HepG2 (cell line): ENCODE measurements at regions not wholly inside any gene's neighbourhood (a gene's known extent, or its start where the extent isn't known, plus 50 kb on each side); places are given as distances from the start of the nearest gene placed in this dataset.

ENCODE experiments used
- ATAC-seq: fragments of 200-7000 bp; cut with Tn5 transposase; 3 replicates; pipeline ENCODE4 v1.9.1; 2020; ENCODE audit warnings: mild to moderate bottlenecking, moderate library complexity
- BruUV-seq: library from RNA; stranded (reverse); fragments of 400-500 nt; replicated peaks from 2 replicates; lab custom pipeline; 2021; lab: Mats Ljungman, UMichigan
- CTCF ChIA-PET: fragments of 300-600 bp; formaldehyde crosslinking; extraction: SDS; loops from one replicate; lab custom pipeline; 2021; ENCODE audit warnings: low total read pairs, inconsistent platforms, low intra/inter-chr PET ratio; lab: Yijun Ruan, JAX
- POLR2A ChIA-PET: fragments of 350-600 bp; sonication (Branson Sonifier 250); formaldehyde crosslinking; loops from one replicate; lab custom pipeline; 2020; ENCODE audit warnings: antibody characterized with exemption, inconsistent platforms; lab: Yijun Ruan, JAX
- DNase-seq: peaks from one replicate; pipeline ENCODE4 v3.0.0-alpha.2; 2015; ENCODE audit warnings: low spot score
- FAIRE-seq: peaks from 3 replicates; lab custom pipeline; 2011; peaks lifted over from hg19 to GRCh38; lab: Jason Lieb, UNC
- H2AFZ ChIP-seq: one replicate; pipeline ENCODE4 v1.6.1; 2011; ENCODE audit warnings: low read length, inconsistent platforms
- H3K27ac ChIP-seq: fragments of 300-600 bp; 3 replicates; pipeline ENCODE4 v1.8.0; 2011; ENCODE audit warnings: mixed run types, mild to moderate bottlenecking, mixed read lengths, low read length, inconsistent platforms; ENCODE audit not compliant: insufficient read depth; ENCODE audit errors: extremely low read length
- H3K27me3 ChIP-seq, 2 experiments: fragments of 200-600 bp in 1 of 2; 2 replicates in 1 of 2; 3 replicates in 1 of 2; pipeline versions ENCODE4 v1.6.0 to v1.8.0; 2011; ENCODE audit warnings: low read length in 2 of 2, mild to moderate bottlenecking in 2 of 2, moderate library complexity in 2 of 2, inconsistent platforms in 1 of 2; ENCODE audit not compliant: insufficient read depth in 2 of 2, control insufficient read depth in 1 of 2
- H3K36me3 ChIP-seq, 2 experiments: fragments of 200-600 bp in 1 of 2; replicated peaks in 1 of 2; 2 replicates in 1 of 2; 3 replicates in 1 of 2; pipeline versions ENCODE4 v1.5.1 to v1.8.0; 2011; ENCODE audit warnings: low read length in 2 of 2, inconsistent platforms in 1 of 2; ENCODE audit not compliant: insufficient read depth in 2 of 2, control insufficient read depth in 1 of 2
- H3K4me1 ChIP-seq: 2 replicates; pipeline ENCODE4 v1.5.1; 2012; ENCODE audit warnings: low read length, inconsistent platforms; ENCODE audit not compliant: insufficient read depth
- H3K4me2 ChIP-seq: 2 replicates; pipeline ENCODE4 v1.6.0; 2011; ENCODE audit warnings: low read depth, low read length, inconsistent platforms
- H3K4me3 ChIP-seq, 3 experiments: fragments of 200-600 bp in 1 of 3; sonication (generic), shearing (Covaris generic) in 1 of 3; replicated peaks in 1 of 3; 2 replicates each; pipeline ENCODE4 v1.5.1; 2011 to 2016; ENCODE audit warnings: low read length in 3 of 3, inconsistent platforms in 2 of 3, low read depth in 2 of 3, mild to moderate bottlenecking in 2 of 3, control low read depth in 1 of 3, mixed read lengths in 1 of 3; ENCODE audit not compliant: insufficient read depth in 1 of 3
- H3K79me2 ChIP-seq: one replicate; pipeline ENCODE4 v1.6.1; 2011; ENCODE audit warnings: low read length, inconsistent platforms; ENCODE audit not compliant: insufficient read depth
- H3K9ac ChIP-seq: 2 replicates; pipeline ENCODE4 v1.6.0; 2011; ENCODE audit warnings: mild to moderate bottlenecking, low read depth, low read length, inconsistent platforms; ENCODE audit not compliant: insufficient read depth
- H3K9me3 ChIP-seq: 2 replicates; pipeline ENCODE4 v1.5.1; 2012; ENCODE audit warnings: mild to moderate bottlenecking, low read length
- H4K20me1 ChIP-seq: 2 replicates; pipeline ENCODE4 v1.6.0; 2011; ENCODE audit warnings: inconsistent platforms, mild to moderate bottlenecking, low read length, moderate library complexity; ENCODE audit not compliant: insufficient read depth
- BCL6 ChIP-seq: IDR thresholded peaks from 2 replicates; pipeline ENCODE4 v1.6.1; 2016; ENCODE audit warnings: missing genetic modification reagents, missing compliant biosample characterization
- SRSF9 ChIP-seq: fragments of 200-400 bp; formaldehyde crosslinking; IDR thresholded peaks from 2 replicates; pipeline ENCODE4 v1.6.1; 2018; ENCODE audit warnings: borderline replicate concordance, mild to moderate bottlenecking, low read depth, low read length; ENCODE audit not compliant: insufficient read depth, poor library complexity, severe bottlenecking
- ZBTB8A ChIP-seq: sonication (generic); formaldehyde crosslinking; IDR thresholded peaks from 2 replicates; pipeline ENCODE4 v1.4.0; 2020; ENCODE audit warnings: mild to moderate bottlenecking, low read depth, missing genetic modification reagents, borderline replicate concordance
- ZHX1 ChIP-seq: sonication (generic); formaldehyde crosslinking; IDR thresholded peaks from 2 replicates; pipeline ENCODE4 v1.8.1; 2022; ENCODE audit warnings: low read depth, mild to moderate bottlenecking, missing genetic modification reagents
- ZNF251 ChIP-seq: sonication (generic); formaldehyde crosslinking; IDR thresholded peaks from 2 replicates; pipeline ENCODE4 v1.9.0; 2021; ENCODE audit warnings: mild to moderate bottlenecking, missing genetic modification reagents
- ZNF431 ChIP-seq: sonication (generic); formaldehyde crosslinking; IDR thresholded peaks from 2 replicates; pipeline ENCODE4 v1.9.0; 2022; ENCODE audit warnings: missing genetic modification reagents, low read depth, mild to moderate bottlenecking, borderline replicate concordance
- WGBS: methylation state at CpG from one replicate; pipeline ENCODE4 v1.1.6; 2017; ENCODE audit warnings: low lambda C conversion rate; 5-methylcytosine and 5-hydroxymethylcytosine counted together
- in situ Hi-C: cut with HindIII; loops from 2 replicates; pipeline ENCODE4 v1.10.0; 2017; ENCODE audit warnings: low pct_unique_long_range_greater_than_20kb; ENCODE audit not compliant: extremely low pct_ligation_motif_present
- intact Hi-C: fragments of 100-400 bp; cut with micrococcal nuclease; formaldehyde crosslinking; loops from one replicate; pipeline ENCODE4 v1.10.0; 2022; ENCODE audit not compliant: unreplicated experiment
- TF ChIP-seq, protein P1 (sequence below): IDR thresholded peaks from 2 replicates; pipeline ENCODE4 v1.4.0; 2020; ENCODE audit warnings: mild to moderate bottlenecking, missing genetic modification reagents

DNA sequence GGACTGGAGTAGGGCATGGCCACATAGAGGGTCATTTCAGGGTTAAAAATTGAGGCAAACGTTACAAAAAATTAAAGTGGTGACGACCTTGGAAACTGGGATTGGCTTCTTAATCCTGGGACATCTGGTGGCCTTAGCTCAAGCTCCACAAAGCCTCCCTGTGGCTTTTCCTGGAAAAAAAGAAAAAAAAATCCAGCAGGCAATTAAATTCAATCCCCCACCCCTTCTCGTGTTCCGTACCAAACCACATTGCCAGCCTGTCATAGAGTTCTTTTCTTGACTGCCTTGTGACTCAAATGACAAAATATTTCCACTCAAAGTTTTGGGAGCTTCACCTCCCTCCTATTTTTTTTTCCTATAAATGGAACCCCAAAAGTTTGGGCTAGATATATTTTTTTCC is 195.6 kb downstream of the HRH4 start:
- DNase-seq: no peak
- Histone ChIP-seq H3K9ac (no peak overlapping the region), H2AFZ (no peak overlapping the region), H3K27me3 (peaks cover 0 to 4% of the 10 kb centered on the region in 2 experiments; a peak in 1 of 5 replicates), H3K36me3 (no peaks in the 10 kb centered on the region), H4K20me1 (no peaks in the 10 kb centered on the region), H3K79me2 (no peaks in the 10 kb centered on the region), H3K4me1 (peaks cover 7% of the 10 kb centered on the region), H3K4me2 (no peak overlapping the region), H3K4me3 (no peak overlapping the region), H3K9me3 (no peaks in the 10 kb centered on the region), H3K27ac (no peak overlapping the region)
- ChIA-PET CTCF (no interaction called here), POLR2A (no interaction called here)
- no TSS peak for BruUV-seq
- ATAC-seq: no peak
- no peak for TF ChIP-seq ZNF431 (CRISPR knock-in tag)
- no peak for TF ChIP-seq ZBTB8A
- intact Hi-C loops (no loop called here), in situ Hi-C loops (no loop called here)
- WGBS: 15% methylated on average over 4 of the region's 4 CpGs
- no peak for FAIRE-seq

DNA sequence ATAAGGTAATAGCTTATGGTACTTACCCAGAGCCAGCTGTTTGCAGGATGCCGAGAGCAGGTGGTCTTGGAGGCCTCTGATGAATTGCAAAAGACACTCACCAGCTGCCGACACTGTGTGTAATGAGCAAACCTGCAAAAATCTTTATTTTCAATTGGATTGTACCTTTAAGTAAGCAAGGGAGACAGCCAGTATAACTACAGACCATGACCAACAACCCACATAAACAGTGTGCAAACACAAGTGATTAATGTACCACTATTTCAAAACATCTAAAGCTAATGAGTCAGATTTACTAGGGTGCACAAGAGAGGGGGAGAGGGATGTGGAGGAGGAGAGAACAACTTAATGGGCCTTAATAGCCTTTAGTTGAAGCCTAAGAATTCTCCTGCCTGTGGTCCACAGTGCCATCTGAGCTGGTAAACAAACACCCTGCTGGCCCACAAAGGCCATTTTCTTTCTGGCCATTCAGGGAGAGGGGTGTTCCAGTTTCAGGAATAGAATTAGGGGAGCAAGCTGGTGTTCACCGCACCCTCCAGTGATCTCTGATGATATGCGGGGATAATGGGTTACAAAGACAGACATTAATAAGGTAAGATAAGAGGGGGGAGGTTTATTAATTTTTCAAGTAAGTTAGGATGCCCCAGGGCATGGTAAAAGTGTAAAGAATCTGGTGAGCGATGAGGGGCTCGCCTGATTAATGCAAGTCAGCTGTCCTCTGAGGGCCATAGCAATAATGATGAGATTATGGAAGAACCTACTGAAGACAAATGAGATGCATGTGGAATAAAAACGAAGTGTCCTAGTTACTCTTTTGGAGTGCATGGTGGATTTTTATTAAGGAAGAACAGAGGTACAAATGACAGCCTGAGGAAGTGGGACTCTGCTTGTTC is 196.4 kb downstream of the HRH4 start:
- no peak overlapping the region for H3K9ac ChIP-seq
- WGBS: 18% methylated on average over 7 of the region's 7 CpGs
- H3K4me2 ChIP-seq: no peak overlapping the region
- peaks cover 7% of the 10 kb centered on the region for H3K4me1 ChIP-seq
- peaks cover 0 to 4% of the 10 kb centered on the region in 2 experiments; a peak in 2 of 5 replicates for H3K27me3 ChIP-seq
- POLR2A ChIA-PET: no interaction called here
- in situ Hi-C loops (no loop called here), intact Hi-C loops (no loop called here)
- no peak overlapping the region for H2AFZ ChIP-seq
- no peaks in the 10 kb centered on the region for H3K9me3 ChIP-seq
- DNase-seq (no peak), ATAC-seq (no peak), FAIRE-seq (no peak)
- no peaks in the 10 kb centered on the region for H4K20me1 ChIP-seq
- no peak overlapping the region for H3K27ac ChIP-seq
- H3K4me3 ChIP-seq: no peak overlapping the region
- CTCF ChIA-PET: no interaction called here
- BruUV-seq: no TSS peak
- no peaks in the 10 kb centered on the region for H3K36me3 ChIP-seq
- H3K79me2 ChIP-seq: no peaks in the 10 kb centered on the region
- TF ChIP-seq ZNF251: no peak
- no peak for TF ChIP-seq SRSF9
- TF ChIP-seq BCL6 (CRISPR knock-in tag): no peak
- TF ChIP-seq ZHX1: no peak
- TF ChIP-seq, protein P1, sequence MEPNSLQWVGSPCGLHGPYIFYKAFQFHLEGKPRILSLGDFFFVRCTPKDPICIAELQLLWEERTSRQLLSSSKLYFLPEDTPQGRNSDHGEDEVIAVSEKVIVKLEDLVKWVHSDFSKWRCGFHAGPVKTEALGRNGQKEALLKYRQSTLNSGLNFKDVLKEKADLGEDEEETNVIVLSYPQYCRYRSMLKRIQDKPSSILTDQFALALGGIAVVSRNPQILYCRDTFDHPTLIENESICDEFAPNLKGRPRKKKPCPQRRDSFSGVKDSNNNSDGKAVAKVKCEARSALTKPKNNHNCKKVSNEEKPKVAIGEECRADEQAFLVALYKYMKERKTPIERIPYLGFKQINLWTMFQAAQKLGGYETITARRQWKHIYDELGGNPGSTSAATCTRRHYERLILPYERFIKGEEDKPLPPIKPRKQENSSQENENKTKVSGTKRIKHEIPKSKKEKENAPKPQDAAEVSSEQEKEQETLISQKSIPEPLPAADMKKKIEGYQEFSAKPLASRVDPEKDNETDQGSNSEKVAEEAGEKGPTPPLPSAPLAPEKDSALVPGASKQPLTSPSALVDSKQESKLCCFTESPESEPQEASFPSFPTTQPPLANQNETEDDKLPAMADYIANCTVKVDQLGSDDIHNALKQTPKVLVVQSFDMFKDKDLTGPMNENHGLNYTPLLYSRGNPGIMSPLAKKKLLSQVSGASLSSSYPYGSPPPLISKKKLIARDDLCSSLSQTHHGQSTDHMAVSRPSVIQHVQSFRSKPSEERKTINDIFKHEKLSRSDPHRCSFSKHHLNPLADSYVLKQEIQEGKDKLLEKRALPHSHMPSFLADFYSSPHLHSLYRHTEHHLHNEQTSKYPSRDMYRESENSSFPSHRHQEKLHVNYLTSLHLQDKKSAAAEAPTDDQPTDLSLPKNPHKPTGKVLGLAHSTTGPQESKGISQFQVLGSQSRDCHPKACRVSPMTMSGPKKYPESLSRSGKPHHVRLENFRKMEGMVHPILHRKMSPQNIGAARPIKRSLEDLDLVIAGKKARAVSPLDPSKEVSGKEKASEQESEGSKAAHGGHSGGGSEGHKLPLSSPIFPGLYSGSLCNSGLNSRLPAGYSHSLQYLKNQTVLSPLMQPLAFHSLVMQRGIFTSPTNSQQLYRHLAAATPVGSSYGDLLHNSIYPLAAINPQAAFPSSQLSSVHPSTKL: no peak
